Heart left ventricle (tissue), 13 donors: ENCODE measurements at regions not wholly inside any gene's neighbourhood (a gene's known extent, or its start where the extent isn't known, plus 50 kb on each side); places are given as distances from the start of the nearest gene placed in this dataset.

Experiments
- POLR2A ChIP-seq, 2 donors: fragments of 450-650 bp; IDR thresholded peaks; one replicate each; pipeline ENCODE4 v1.6.1; 2017; ENCODE audit warnings: antibody characterized with exemption in 2 of 2, mild to moderate bottlenecking in 2 of 2, moderate library complexity in 2 of 2
- TF ChIP-seq, protein P1 (sequence below), 12 donors: fragments of 200-600 bp; sonication (generic) in 4 of 12; IDR thresholded peaks; one replicate each; pipeline versions ENCODE4 v1.5.0 to v1.8.0; 2018 to 2022; ENCODE audit warnings: antibody characterized with exemption in 12 of 12, mild to moderate bottlenecking in 5 of 12
- donor health status: ischemic (EF 13 %, LVEDD 7.1; RV severe dilation, severe dysfunction).
- donor health status: DM: no; HTN: yes; CAD: no.
- donor health status: DM: no; HTN: no; CAD: no.
- donor health status: ischemic (EF 25% LVEDD 6.9; RV normal size, moderate dysfunction).
- donor health status: ischemic (EF 25% LVEDD 5.7; RV mildly dilated, moderate dysfunction).
- donor health status: ischemic (EF 35%, LVEDD 5.7; RV mildly dilated, moderate dysfunction).
- donor health status: nonischemic (EF 11% LVEDD 7.7; RV severe dilation, severe dysfunction).
- donor health status: DM: yes; HTN: yes; CAD: no.
- donor health status: PGD.
- donor health status: ischemic (EF 29% LVEDD 5.4; RV normal size, mild dysfunction).
- donor health status: nonischemic (EF 23%, LVEDD 6.1; RV moderate dilation, normal function).

GRCh38 chr2:220296174-220296573 is 668.7 kb downstream of the SLC4A3 start:
- TF ChIP-seq, protein P1, sequence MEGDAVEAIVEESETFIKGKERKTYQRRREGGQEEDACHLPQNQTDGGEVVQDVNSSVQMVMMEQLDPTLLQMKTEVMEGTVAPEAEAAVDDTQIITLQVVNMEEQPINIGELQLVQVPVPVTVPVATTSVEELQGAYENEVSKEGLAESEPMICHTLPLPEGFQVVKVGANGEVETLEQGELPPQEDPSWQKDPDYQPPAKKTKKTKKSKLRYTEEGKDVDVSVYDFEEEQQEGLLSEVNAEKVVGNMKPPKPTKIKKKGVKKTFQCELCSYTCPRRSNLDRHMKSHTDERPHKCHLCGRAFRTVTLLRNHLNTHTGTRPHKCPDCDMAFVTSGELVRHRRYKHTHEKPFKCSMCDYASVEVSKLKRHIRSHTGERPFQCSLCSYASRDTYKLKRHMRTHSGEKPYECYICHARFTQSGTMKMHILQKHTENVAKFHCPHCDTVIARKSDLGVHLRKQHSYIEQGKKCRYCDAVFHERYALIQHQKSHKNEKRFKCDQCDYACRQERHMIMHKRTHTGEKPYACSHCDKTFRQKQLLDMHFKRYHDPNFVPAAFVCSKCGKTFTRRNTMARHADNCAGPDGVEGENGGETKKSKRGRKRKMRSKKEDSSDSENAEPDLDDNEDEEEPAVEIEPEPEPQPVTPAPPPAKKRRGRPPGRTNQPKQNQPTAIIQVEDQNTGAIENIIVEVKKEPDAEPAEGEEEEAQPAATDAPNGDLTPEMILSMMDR (IDR thresholded peaks at IDR 0.05), result peak in 2 of 12 donors; percentile 23 to 28
- TF ChIP-seq POLR2A (IDR thresholded peaks at IDR 0.05), result no peak
